OCI-M2 (cell line): ENCODE measurements at regions not wholly inside any gene's neighbourhood (a gene's known extent, or its start where the extent isn't known, plus 50 kb on each side); places are given as distances from the start of the nearest gene placed in this dataset.
"Not testable (repeated sequence)": the region's sequence is repeated elsewhere in the genome, so short reads cannot be mapped to it uniquely, and the experiment has no call there.

Source experiments
- DNase-seq: peaks from one replicate; lab custom pipeline; 2025; ENCODE audit not compliant: unreplicated experiment; lab: John Stamatoyannopoulos, UW

- no peak for DNase-seq
These were observed 221.3 kb downstream of the TOMM20 start for GRCh38 chr1:234907208-234907939.

GRCh38 chr1:234906654-234907053 lies 222.0 kb downstream of the TOMM20 start:
- no peak for DNase-seq

GRCh38 chr1:234902774-234903547 lies 225.7 kb downstream of the TOMM20 start:
- DNase-seq = no peak

- DNase-seq = no peak
These were observed 227.1 kb downstream of the TOMM20 start for GRCh38 chr1:234901491-234902049.

- no peak for DNase-seq
These were observed 228.0 kb downstream of the TOMM20 start for GRCh38 chr1:234900595-234900994.

GRCh38 chr1:234899730-234900072 lies 228.9 kb downstream of the TOMM20 start:
- no peak for DNase-seq

- DNase-seq = no peak
These were observed 229.5 kb downstream of the TOMM20 start for GRCh38 chr1:234899041-234899729.

GRCh38 chr1:234898455-234899033 lies 230.1 kb downstream of the TOMM20 start:
- DNase-seq = no peak

- no peak for DNase-seq
These were observed 230.7 kb downstream of the TOMM20 start for GRCh38 chr1:234897754-234898454.

GRCh38 chr1:234897390-234897749 lies 231.3 kb downstream of the TOMM20 start:
- DNase-seq = no peak

GRCh38 chr1:234896477-234897389 lies 231.9 kb downstream of the TOMM20 start:
- no peak for DNase-seq

- no peak for DNase-seq
These were observed 234.7 kb downstream of the TOMM20 start for GRCh38 chr1:234893725-234894630.

- no peak for DNase-seq
These were observed 235.3 kb downstream of the TOMM20 start for GRCh38 chr1:234893359-234893724.

GRCh38 chr1:234892642-234893041 lies 236.0 kb downstream of the TOMM20 start:
- no peak for DNase-seq

- DNase-seq = no peak
These were observed 237.2 kb downstream of the TOMM20 start for GRCh38 chr1:234891427-234891826.

GRCh38 chr1:234889643-234890042 lies 239.0 kb downstream of the TOMM20 start:
- DNase-seq = no peak

GRCh38 chr1:234888247-234888646 lies 240.4 kb downstream of the TOMM20 start:
- not testable (repeated sequence) for DNase-seq

- no peak for DNase-seq
These were observed 241.4 kb downstream of the TOMM20 start for GRCh38 chr1:234887016-234887900.
